ENCODE measurements at regions not wholly inside any gene's neighbourhood (a gene's known extent, or its start where the extent isn't known, plus 50 kb on each side); places are given as distances from the start of the nearest gene placed in this dataset.

DNA sequence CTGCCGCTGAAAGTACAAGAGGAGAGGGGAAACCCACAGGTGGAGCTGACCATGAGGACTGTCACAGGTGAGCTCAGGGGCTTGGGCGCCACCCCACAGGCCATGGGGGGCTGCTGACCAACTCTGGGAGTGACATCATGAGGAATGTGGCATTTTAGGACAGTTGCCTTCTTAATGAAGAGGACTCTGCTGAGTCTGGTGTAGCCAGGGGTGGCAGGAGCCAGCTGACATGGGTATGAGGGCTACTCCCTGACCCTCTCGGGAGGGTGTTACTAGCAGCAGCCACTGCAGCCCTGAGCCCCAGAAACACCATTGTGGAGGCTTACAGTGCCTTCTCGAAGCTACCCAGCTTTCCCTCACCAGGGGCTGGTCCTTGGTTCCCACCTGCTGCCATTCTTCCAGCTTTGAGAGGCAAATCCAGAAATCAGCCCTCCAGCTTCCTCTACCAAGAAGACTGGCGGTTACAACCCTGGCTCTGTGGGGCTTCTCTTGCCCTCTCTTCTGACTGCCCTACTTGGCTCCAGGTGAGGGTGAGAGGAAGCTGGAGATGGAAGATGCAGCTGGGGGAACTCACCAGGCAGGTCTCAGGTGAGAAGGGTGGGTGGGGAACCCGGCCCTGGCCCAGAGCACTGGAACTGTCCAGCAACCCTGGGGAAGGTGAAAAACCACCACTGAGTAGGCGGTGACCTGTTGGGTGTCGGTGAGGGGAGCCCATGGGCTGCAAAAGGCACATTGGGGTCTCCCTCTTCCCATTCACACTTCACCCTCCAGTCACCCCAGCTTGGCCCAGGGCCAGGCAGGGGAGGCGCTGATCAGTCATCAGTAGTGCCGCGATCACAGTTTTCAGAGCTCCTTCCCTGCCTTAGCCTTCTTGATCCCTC, 98.5 kb downstream of the MCFD2 start:
- ATAC-seq (ENCODE audit: insufficient read depth, low read depth) (no peak), DNase-seq (no peak)
- Histone ChIP-seq H3K27ac (ENCODE audit: low read length) (no peak overlapping the region), H3K4me2 (ENCODE audit: insufficient read depth, low read length) (no peak overlapping the region), H3K4me1 (ENCODE audit: insufficient read depth, low read length) (no peaks in the 10 kb centered on the region), H3K36me3 (ENCODE audit: insufficient read depth, low read length) (no peaks in the 10 kb centered on the region), H2AFZ (ENCODE audit: low read depth, low read length) (no peak overlapping the region), H3K79me2 (ENCODE audit: insufficient read depth, low read length) (no peaks in the 10 kb centered on the region), H3K9me3 (ENCODE audit: insufficient read depth, low read length, severe bottlenecking) (no peaks in the 10 kb centered on the region), H4K20me1 (ENCODE audit: insufficient read depth, low read length) (no peaks in the 10 kb centered on the region), H3K9ac (ENCODE audit: low read depth, low read length) (no peak overlapping the region), H3K27me3 (ENCODE audit: insufficient read depth, low read length, poor library complexity) (peaks cover 9% of the 10 kb centered on the region), H3K4me3 (ENCODE audit: low read depth in 1 of 2, low read length in 2 of 2) (no peak overlapping the region)
- TF ChIP-seq, protein P1, sequence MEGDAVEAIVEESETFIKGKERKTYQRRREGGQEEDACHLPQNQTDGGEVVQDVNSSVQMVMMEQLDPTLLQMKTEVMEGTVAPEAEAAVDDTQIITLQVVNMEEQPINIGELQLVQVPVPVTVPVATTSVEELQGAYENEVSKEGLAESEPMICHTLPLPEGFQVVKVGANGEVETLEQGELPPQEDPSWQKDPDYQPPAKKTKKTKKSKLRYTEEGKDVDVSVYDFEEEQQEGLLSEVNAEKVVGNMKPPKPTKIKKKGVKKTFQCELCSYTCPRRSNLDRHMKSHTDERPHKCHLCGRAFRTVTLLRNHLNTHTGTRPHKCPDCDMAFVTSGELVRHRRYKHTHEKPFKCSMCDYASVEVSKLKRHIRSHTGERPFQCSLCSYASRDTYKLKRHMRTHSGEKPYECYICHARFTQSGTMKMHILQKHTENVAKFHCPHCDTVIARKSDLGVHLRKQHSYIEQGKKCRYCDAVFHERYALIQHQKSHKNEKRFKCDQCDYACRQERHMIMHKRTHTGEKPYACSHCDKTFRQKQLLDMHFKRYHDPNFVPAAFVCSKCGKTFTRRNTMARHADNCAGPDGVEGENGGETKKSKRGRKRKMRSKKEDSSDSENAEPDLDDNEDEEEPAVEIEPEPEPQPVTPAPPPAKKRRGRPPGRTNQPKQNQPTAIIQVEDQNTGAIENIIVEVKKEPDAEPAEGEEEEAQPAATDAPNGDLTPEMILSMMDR (IDR thresholded peaks at IDR 0.05; ENCODE audit: borderline replicate concordance, extremely low read depth, low read length, poor library complexity, severe bottlenecking), result no peak
- no peak for TF ChIP-seq EZH2 (IDR thresholded peaks at IDR 0.05; ENCODE audit: borderline replicate concordance, low read depth, low read length, severe bottlenecking)

DNA sequence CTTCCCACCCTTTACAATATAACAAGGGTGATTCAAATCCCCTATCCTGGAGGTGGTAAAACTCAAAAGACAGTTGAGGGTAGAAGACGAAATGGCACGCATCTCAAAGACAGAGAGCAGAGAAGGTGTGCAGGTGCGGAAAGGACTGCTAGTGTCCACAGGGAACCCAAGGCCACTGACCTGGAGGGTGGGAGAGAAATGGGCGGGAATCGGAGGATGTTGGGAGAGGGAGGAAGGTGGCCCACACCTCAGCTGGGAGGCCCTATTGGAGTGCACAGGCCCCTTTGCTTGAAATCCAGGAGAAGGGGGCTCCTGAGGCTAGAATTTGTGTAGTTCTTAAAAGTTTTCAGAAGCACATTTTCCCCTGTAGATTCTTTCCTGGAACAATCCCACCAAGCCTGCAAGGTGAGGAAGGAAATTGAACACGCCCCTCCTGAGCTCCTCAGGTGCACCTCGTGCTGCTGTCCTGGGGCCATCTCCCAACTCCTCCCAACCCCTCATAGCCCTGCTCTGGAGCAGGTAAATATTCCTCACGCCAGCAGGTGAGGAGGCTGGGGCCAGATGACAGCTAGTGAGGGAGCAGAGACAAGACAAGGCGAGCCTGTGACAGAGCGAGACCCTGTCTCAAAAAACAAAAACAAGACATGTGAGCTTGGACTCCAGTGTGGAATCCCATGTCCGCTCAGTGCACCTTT, 99.3 kb downstream of the MCFD2 start:
- no peaks in the 10 kb centered on the region for H4K20me1 ChIP-seq (ENCODE audit: insufficient read depth, low read length)
- H3K27ac ChIP-seq (ENCODE audit: low read length), result no peak overlapping the region
- ATAC-seq (ENCODE audit: insufficient read depth, low read depth) (no peak), DNase-seq (no peak)
- no peaks in the 10 kb centered on the region for H3K4me1 ChIP-seq (ENCODE audit: insufficient read depth, low read length)
- TF ChIP-seq, protein P1 (IDR thresholded peaks at IDR 0.05; ENCODE audit: borderline replicate concordance, extremely low read depth, low read length, poor library complexity, severe bottlenecking), result no peak
- no peak for TF ChIP-seq EZH2 (IDR thresholded peaks at IDR 0.05; ENCODE audit: borderline replicate concordance, low read depth, low read length, severe bottlenecking)
- H3K79me2 ChIP-seq (ENCODE audit: insufficient read depth, low read length), result no peaks in the 10 kb centered on the region
- H3K9ac ChIP-seq (ENCODE audit: low read depth, low read length), result no peak overlapping the region
- no peaks in the 10 kb centered on the region for H3K36me3 ChIP-seq (ENCODE audit: insufficient read depth, low read length)
- H3K4me2 ChIP-seq (ENCODE audit: insufficient read depth, low read length), result no peak overlapping the region
- H3K9me3 ChIP-seq (ENCODE audit: insufficient read depth, low read length, severe bottlenecking), result no peaks in the 10 kb centered on the region
- peaks cover 12% of the 10 kb centered on the region for H3K27me3 ChIP-seq (ENCODE audit: insufficient read depth, low read length, poor library complexity)
- H2AFZ ChIP-seq (ENCODE audit: low read depth, low read length), result no peak overlapping the region
- H3K4me3 ChIP-seq (ENCODE audit: low read depth in 1 of 2, low read length in 2 of 2), result no peak overlapping the region

DNA sequence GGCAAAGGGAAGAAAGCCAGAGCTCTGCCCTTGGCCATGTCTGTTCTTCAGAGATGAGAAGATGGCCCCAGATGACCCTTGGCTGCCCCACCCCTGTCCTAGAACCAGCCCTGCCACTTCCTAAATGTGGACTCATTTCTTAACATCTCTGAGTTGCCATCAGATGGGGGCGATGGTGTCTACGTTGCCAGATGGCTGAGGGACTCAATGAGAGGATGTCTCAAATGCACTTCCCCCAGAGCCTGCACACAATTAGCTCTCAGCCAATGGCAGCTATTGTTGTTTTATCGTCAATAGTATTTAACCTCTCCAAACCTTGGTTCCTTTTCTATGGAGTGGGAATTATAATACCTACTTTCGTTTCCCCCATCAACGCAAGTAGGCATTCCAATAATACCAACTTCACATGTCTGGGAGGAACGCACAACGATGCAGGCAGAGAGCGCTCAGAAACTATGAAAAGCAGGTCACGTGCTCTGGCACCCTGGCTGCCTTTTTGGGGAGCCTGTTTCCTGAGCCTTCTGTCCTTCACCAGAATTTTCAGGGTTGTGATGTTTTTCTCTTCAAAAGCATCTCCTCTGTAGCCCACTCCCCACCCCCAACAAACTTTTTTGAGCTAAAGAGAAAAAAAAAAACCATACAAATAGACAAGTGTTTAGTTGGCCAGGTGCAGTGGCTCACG, 100.3 kb downstream of the MCFD2 start:
- H3K36me3 ChIP-seq (ENCODE audit: insufficient read depth, low read length), result no peaks in the 10 kb centered on the region
- no peaks in the 10 kb centered on the region for H3K4me1 ChIP-seq (ENCODE audit: insufficient read depth, low read length)
- ATAC-seq (ENCODE audit: insufficient read depth, low read depth) (no peak), DNase-seq (no peak)
- H4K20me1 ChIP-seq (ENCODE audit: insufficient read depth, low read length), result no peaks in the 10 kb centered on the region
- no peaks in the 10 kb centered on the region for H3K9me3 ChIP-seq (ENCODE audit: insufficient read depth, low read length, severe bottlenecking)
- no peak for TF ChIP-seq EZH2 (IDR thresholded peaks at IDR 0.05; ENCODE audit: borderline replicate concordance, low read depth, low read length, severe bottlenecking)
- TF ChIP-seq, protein P1 (IDR thresholded peaks at IDR 0.05; ENCODE audit: borderline replicate concordance, extremely low read depth, low read length, poor library complexity, severe bottlenecking), result peak; percentile 18
- H3K4me3 ChIP-seq (ENCODE audit: low read depth in 1 of 2, low read length in 2 of 2), result no peak overlapping the region
- H3K4me2 ChIP-seq (ENCODE audit: insufficient read depth, low read length), result no peak overlapping the region
- no peak overlapping the region for H3K9ac ChIP-seq (ENCODE audit: low read depth, low read length)
- H3K27me3 ChIP-seq (ENCODE audit: insufficient read depth, low read length, poor library complexity), result peaks cover 14% of the 10 kb centered on the region
- H3K27ac ChIP-seq (ENCODE audit: low read length), result no peak overlapping the region
- no peaks in the 10 kb centered on the region for H3K79me2 ChIP-seq (ENCODE audit: insufficient read depth, low read length)
- H2AFZ ChIP-seq (ENCODE audit: low read depth, low read length), result no peak overlapping the region

Data from DND-41 (cell line).